ENCODE measurements at regions not wholly inside any gene's neighbourhood (a gene's known extent, or its start where the extent isn't known, plus 50 kb on each side); places are given as distances from the start of the nearest gene placed in this dataset.

- Histone ChIP-seq H3K9me3 (no peaks in the 10 kb centered on the region), H3K4me2 (no peak overlapping the region), H3K4me3 (no peak overlapping the region), H3K4me1 (no peaks in the 10 kb centered on the region), H3K27ac (no peak overlapping the region)
- ChIA-PET POLR2A (no interaction called here), CTCF (no interaction called here)
- ATAC-seq (no peak), DNase-seq (ENCODE audit: low read depth in 1 of 2, low spot score in 1 of 2) (no peak), FAIRE-seq (no peak)
- 6% methylated on average over 3 of the region's 3 CpGs for WGBS (ENCODE audit: missing lambda C conversion rate)
- no peak for TF ChIP-seq KDM1A (IDR thresholded peaks at IDR 0.05; ENCODE audit: low read depth)
- no peak for TF ChIP-seq RCOR1 (IDR thresholded peaks at IDR 0.05; ENCODE audit: low read depth, low read length)
- no peak for TF ChIP-seq FOSB (CRISPR knock-in tag; IDR thresholded peaks at IDR 0.05)
- TF ChIP-seq RARB (CRISPR knock-in tag; IDR thresholded peaks at IDR 0.05) = no peak
- no peak for TF ChIP-seq HDAC2 (IDR thresholded peaks at IDR 0.05)
- TF ChIP-seq ATOH8 (CRISPR knock-in tag; IDR thresholded peaks at IDR 0.05; ENCODE audit: low read depth) = no peak
- no peak for TF ChIP-seq CEBPB (IDR thresholded peaks at IDR 0.05)
- TF ChIP-seq HEYL (CRISPR knock-in tag; IDR thresholded peaks at IDR 0.05) = no peak
Observed at GRCh38 chr3:166089575-166089974, 252.4 kb upstream of the BCHE start.

GRCh38 chr3:166085164-166085856 lies 248.1 kb upstream of the BCHE start:
- CTCF ChIA-PET = interaction anchor here (0.6 kb wide), 1 partner anchor 320 kb away, joined by 4 read pairs; no protein-coding TSS in a partner anchor

GRCh38 chr3:166080096-166080495 lies 242.9 kb upstream of the BCHE start:
- no peak overlapping the region for H3K4me3 ChIP-seq
- no peaks in the 10 kb centered on the region for H3K4me1 ChIP-seq
- FAIRE-seq (no peak), ATAC-seq (no peak), DNase-seq (ENCODE audit: low read depth in 1 of 2, low spot score in 1 of 2) (no peak)
- H3K9me3 ChIP-seq = no peaks in the 10 kb centered on the region
- H3K27ac ChIP-seq = no peak overlapping the region
- TF ChIP-seq HMGXB4 (CRISPR knock-in tag; IDR thresholded peaks at IDR 0.05; ENCODE audit: borderline replicate concordance) (no peak), EHF (CRISPR knock-in tag; IDR thresholded peaks at IDR 0.05) (no peak), MAZ (IDR thresholded peaks at IDR 0.05; ENCODE audit: borderline replicate concordance, low read depth, low read length) (no peak), MAFK (IDR thresholded peaks at IDR 0.05; ENCODE audit: partially characterized antibody) (peak; percentile 90)
- WGBS (ENCODE audit: missing lambda C conversion rate) = 34% methylated on average over 2 of the region's 2 CpGs
- CTCF ChIA-PET = no interaction called here
- POLR2A ChIA-PET = no interaction called here
- H3K4me2 ChIP-seq = no peak overlapping the region

More at GRCh38 chr3:166085164-166085856, 248.1 kb upstream of the BCHE start:
- WGBS (ENCODE audit: missing lambda C conversion rate) = 40% methylated on average over 4 of the region's 4 CpGs
- POLR2A ChIA-PET = no interaction called here
- FAIRE-seq = no peak
- no peak for TF ChIP-seq POLR2A (IDR thresholded peaks at IDR 0.05; ENCODE audit: low read length)
- TF ChIP-seq RCOR1 (IDR thresholded peaks at IDR 0.05; ENCODE audit: low read depth, low read length) = no peak
- TF ChIP-seq KDM5A (IDR thresholded peaks at IDR 0.05) = no peak
- TF ChIP-seq ZC3H11A (IDR thresholded peaks at IDR 0.05) = no peak
- TF ChIP-seq CBX2 (IDR thresholded peaks at IDR 0.05; ENCODE audit: borderline replicate concordance, low read depth) = no peak
- no peak for TF ChIP-seq HOXB5 (CRISPR knock-in tag; IDR thresholded peaks at IDR 0.05)
- TF ChIP-seq FOXS1 (CRISPR knock-in tag; IDR thresholded peaks at IDR 0.05) = no peak
- TF ChIP-seq CTCF (IDR thresholded peaks at IDR 0.05) = no peak
- no peak for TF ChIP-seq ESRRA (IDR thresholded peaks at IDR 0.05; ENCODE audit: borderline replicate concordance, low read length)
- no peak for TF ChIP-seq POLR2AphosphoS2 (conservative IDR thresholded peaks at IDR 0.05; ENCODE audit: low read length)
- Histone ChIP-seq H3K27ac (no peak overlapping the region), H3K4me2 (no peak overlapping the region), H3K9me3 (no peaks in the 10 kb centered on the region), H3K4me1 (no peaks in the 10 kb centered on the region), H3K4me3 (no peak overlapping the region)
- no peak for ATAC-seq
- DNase-seq (ENCODE audit: low read depth in 1 of 2, low spot score in 1 of 2) = no peak
